ENCODE measurements at regions not wholly inside any gene's neighbourhood (a gene's known extent, or its start where the extent isn't known, plus 50 kb on each side); places are given as distances from the start of the nearest gene placed in this dataset.

GRCh38 chr5:116347657-116348056 lies 227.0 kb downstream of the SEMA6A start:
- TF ChIP-seq YY1 (IDR thresholded peaks at IDR 0.05; ENCODE audit: insufficient read depth, insufficient read length), result no peak
- no peak for TF ChIP-seq ZNF274 (IDR thresholded peaks at IDR 0.05; ENCODE audit: low read depth, low read length)
- no peak for TF ChIP-seq SUZ12 (IDR thresholded peaks at IDR 0.05; ENCODE audit: extremely low read depth, insufficient read depth, insufficient read length)

Measured in NT2/D1 (cell line).